ENCODE measurements at regions not wholly inside any gene's neighbourhood (a gene's known extent, or its start where the extent isn't known, plus 50 kb on each side); places are given as distances from the start of the nearest gene placed in this dataset.

GRCh38 chr18:2394684-2395083 is 176.6 kb downstream of the METTL4 start (continued):
- TF ChIP-seq HNF4G (IDR thresholded peaks at IDR 0.05), result no peak
- TF ChIP-seq HNF4A (conservative IDR thresholded peaks at IDR 0.05), result no peak
- TF ChIP-seq JUND (IDR thresholded peaks at IDR 0.05), result no peak
- no peak for TF ChIP-seq FOXA2 (IDR thresholded peaks at IDR 0.05)

- no peak overlapping the region for H3K9ac ChIP-seq (ENCODE audit: low read depth in 1 of 2, low read length in 2 of 2)
- TF ChIP-seq FOXA2 (IDR thresholded peaks at IDR 0.05) (no peak), NR2F2 (IDR thresholded peaks at IDR 0.05) (no peak), ATF3 (IDR thresholded peaks at IDR 0.05) (no peak)
- TF ChIP-seq, protein P1, sequence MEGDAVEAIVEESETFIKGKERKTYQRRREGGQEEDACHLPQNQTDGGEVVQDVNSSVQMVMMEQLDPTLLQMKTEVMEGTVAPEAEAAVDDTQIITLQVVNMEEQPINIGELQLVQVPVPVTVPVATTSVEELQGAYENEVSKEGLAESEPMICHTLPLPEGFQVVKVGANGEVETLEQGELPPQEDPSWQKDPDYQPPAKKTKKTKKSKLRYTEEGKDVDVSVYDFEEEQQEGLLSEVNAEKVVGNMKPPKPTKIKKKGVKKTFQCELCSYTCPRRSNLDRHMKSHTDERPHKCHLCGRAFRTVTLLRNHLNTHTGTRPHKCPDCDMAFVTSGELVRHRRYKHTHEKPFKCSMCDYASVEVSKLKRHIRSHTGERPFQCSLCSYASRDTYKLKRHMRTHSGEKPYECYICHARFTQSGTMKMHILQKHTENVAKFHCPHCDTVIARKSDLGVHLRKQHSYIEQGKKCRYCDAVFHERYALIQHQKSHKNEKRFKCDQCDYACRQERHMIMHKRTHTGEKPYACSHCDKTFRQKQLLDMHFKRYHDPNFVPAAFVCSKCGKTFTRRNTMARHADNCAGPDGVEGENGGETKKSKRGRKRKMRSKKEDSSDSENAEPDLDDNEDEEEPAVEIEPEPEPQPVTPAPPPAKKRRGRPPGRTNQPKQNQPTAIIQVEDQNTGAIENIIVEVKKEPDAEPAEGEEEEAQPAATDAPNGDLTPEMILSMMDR (IDR thresholded peaks at IDR 0.05; ENCODE audit: low read depth, low read length, missing input control), result no peak
- no peak overlapping the region for H3K27ac ChIP-seq (ENCODE audit: low read depth in 1 of 2, low read length in 2 of 2)
- H3K4me1 ChIP-seq (ENCODE audit: control insufficient read depth in 4 of 4, insufficient read depth in 4 of 4, low read length in 3 of 4), result no peaks in the 10 kb centered on the region
- DNase-seq (ENCODE audit: low spot score), result no peak
- H3K27me3 ChIP-seq (ENCODE audit: control insufficient read depth in 4 of 4, insufficient read depth in 4 of 4, low read length in 3 of 4), result no peaks in the 10 kb centered on the region
- no peaks in the 10 kb centered on the region for H3K36me3 ChIP-seq (ENCODE audit: control insufficient read depth in 4 of 4, insufficient read depth in 3 of 4, low read depth in 1 of 4, low read length in 3 of 4)
- no peak overlapping the region for H3K4me3 ChIP-seq (ENCODE audit: low read depth in 1 of 3, low read length in 3 of 3)
- 56% methylated on average over 3 of the region's 3 CpGs for WGBS
- no peaks in the 10 kb centered on the region for H3K9me3 ChIP-seq (ENCODE audit: control insufficient read depth in 4 of 4, low read length in 3 of 4)
These were observed 175.7 kb downstream of the METTL4 start for GRCh38 chr18:2395427-2396161.

GRCh38 chr18:2396162-2396505 is 175.2 kb downstream of the METTL4 start:
- no peak overlapping the region for H3K27ac ChIP-seq (ENCODE audit: low read depth in 1 of 2, low read length in 2 of 2)
- H3K4me1 ChIP-seq (ENCODE audit: control insufficient read depth in 4 of 4, insufficient read depth in 4 of 4, low read length in 3 of 4), result no peaks in the 10 kb centered on the region
- H3K4me3 ChIP-seq (ENCODE audit: low read depth in 1 of 3, low read length in 3 of 3), result no peak overlapping the region
- H3K27me3 ChIP-seq (ENCODE audit: control insufficient read depth in 4 of 4, insufficient read depth in 4 of 4, low read length in 3 of 4), result no peaks in the 10 kb centered on the region
- no peaks in the 10 kb centered on the region for H3K9me3 ChIP-seq (ENCODE audit: control insufficient read depth in 4 of 4, low read length in 3 of 4)
- no peak for DNase-seq (ENCODE audit: low spot score)
- no peak overlapping the region for H3K9ac ChIP-seq (ENCODE audit: low read depth in 1 of 2, low read length in 2 of 2)
- no peak for TF ChIP-seq EGR1 (IDR thresholded peaks at IDR 0.05; ENCODE audit: low read depth in 2 of 2)
- no peak for TF ChIP-seq YY1 (IDR thresholded peaks at IDR 0.05)
- TF ChIP-seq GABPA (IDR thresholded peaks at IDR 0.05 in 1 of 2, conservative IDR thresholded peaks at IDR 0.05 in 1 of 2), result no peak
- TF ChIP-seq TAF1 (conservative IDR thresholded peaks at IDR 0.05), result no peak
- no peak for TF ChIP-seq JUND (IDR thresholded peaks at IDR 0.05)
- no peak for TF ChIP-seq RAD21 (IDR thresholded peaks at IDR 0.05)
- 87% methylated on average over 2 of the region's 2 CpGs for WGBS
- no peaks in the 10 kb centered on the region for H3K36me3 ChIP-seq (ENCODE audit: control insufficient read depth in 4 of 4, insufficient read depth in 3 of 4, low read depth in 1 of 4, low read length in 3 of 4)

DNA sequence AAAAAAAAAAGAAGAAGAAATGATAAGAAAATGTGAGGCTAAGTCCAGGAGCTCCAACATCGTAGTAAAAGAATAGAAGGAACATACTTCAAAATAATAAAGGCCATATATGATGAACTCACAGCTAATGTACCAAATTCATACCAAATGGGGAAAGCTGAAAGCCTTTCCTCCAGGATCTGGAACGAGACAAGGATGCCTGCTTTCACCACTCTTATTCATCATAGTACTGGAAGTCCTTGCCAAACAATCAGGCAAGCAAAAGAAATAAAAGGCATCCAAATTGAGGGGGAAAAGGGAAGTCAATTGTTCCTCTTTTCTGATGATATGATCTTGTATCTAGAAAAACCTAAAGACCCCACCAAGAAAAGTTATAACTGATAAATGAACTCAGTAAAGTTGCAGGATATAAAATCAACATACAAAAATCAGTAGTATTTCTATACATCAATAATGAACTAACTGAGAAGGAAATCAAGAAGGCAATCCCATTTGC is 170.6 kb downstream of the METTL4 start:
- Histone ChIP-seq H3K27ac (ENCODE audit: low read depth in 1 of 2, low read length in 2 of 2) (no peak overlapping the region), H3K27me3 (ENCODE audit: control insufficient read depth in 4 of 4, insufficient read depth in 4 of 4, low read length in 3 of 4) (no peaks in the 10 kb centered on the region), H3K4me1 (ENCODE audit: control insufficient read depth in 4 of 4, insufficient read depth in 4 of 4, low read length in 3 of 4) (no peaks in the 10 kb centered on the region), H3K36me3 (ENCODE audit: control insufficient read depth in 4 of 4, insufficient read depth in 3 of 4, low read depth in 1 of 4, low read length in 3 of 4) (no peaks in the 10 kb centered on the region), H3K9me3 (ENCODE audit: control insufficient read depth in 4 of 4, low read length in 3 of 4) (no peaks in the 10 kb centered on the region), H3K9ac (ENCODE audit: low read depth in 1 of 2, low read length in 2 of 2) (no peak overlapping the region), H3K4me3 (ENCODE audit: low read depth in 1 of 3, low read length in 3 of 3) (no peak overlapping the region)
- TF ChIP-seq SP1 (IDR thresholded peaks at IDR 0.05) (no peak), ATF3 (IDR thresholded peaks at IDR 0.05) (no peak), RXRA (IDR thresholded peaks at IDR 0.05) (no peak), YY1 (IDR thresholded peaks at IDR 0.05) (no peak), HNF4G (IDR thresholded peaks at IDR 0.05) (no peak), FOXA2 (IDR thresholded peaks at IDR 0.05) (no peak), EGR1 (IDR thresholded peaks at IDR 0.05; ENCODE audit: low read depth in 2 of 2) (no peak), JUND (IDR thresholded peaks at IDR 0.05) (no peak), RAD21 (IDR thresholded peaks at IDR 0.05) (no peak)
- TF ChIP-seq, protein P1 (IDR thresholded peaks at IDR 0.05; ENCODE audit: low read depth, low read length, missing input control), result no peak
- TF ChIP-seq, protein P2, sequence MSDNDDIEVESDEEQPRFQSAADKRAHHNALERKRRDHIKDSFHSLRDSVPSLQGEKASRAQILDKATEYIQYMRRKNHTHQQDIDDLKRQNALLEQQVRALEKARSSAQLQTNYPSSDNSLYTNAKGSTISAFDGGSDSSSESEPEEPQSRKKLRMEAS (IDR thresholded peaks at IDR 0.05), result no peak
- TF ChIP-seq, protein P3, sequence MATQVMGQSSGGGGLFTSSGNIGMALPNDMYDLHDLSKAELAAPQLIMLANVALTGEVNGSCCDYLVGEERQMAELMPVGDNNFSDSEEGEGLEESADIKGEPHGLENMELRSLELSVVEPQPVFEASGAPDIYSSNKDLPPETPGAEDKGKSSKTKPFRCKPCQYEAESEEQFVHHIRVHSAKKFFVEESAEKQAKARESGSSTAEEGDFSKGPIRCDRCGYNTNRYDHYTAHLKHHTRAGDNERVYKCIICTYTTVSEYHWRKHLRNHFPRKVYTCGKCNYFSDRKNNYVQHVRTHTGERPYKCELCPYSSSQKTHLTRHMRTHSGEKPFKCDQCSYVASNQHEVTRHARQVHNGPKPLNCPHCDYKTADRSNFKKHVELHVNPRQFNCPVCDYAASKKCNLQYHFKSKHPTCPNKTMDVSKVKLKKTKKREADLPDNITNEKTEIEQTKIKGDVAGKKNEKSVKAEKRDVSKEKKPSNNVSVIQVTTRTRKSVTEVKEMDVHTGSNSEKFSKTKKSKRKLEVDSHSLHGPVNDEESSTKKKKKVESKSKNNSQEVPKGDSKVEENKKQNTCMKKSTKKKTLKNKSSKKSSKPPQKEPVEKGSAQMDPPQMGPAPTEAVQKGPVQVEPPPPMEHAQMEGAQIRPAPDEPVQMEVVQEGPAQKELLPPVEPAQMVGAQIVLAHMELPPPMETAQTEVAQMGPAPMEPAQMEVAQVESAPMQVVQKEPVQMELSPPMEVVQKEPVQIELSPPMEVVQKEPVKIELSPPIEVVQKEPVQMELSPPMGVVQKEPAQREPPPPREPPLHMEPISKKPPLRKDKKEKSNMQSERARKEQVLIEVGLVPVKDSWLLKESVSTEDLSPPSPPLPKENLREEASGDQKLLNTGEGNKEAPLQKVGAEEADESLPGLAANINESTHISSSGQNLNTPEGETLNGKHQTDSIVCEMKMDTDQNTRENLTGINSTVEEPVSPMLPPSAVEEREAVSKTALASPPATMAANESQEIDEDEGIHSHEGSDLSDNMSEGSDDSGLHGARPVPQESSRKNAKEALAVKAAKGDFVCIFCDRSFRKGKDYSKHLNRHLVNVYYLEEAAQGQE (IDR thresholded peaks at IDR 0.05), result no peak
- no peak for DNase-seq (ENCODE audit: low spot score)
- 64% methylated on average over 2 of the region's 2 CpGs for WGBS
